22Rv1 (cell line): ENCODE measurements at regions not wholly inside any gene's neighbourhood (a gene's known extent, or its start where the extent isn't known, plus 50 kb on each side); places are given as distances from the start of the nearest gene placed in this dataset.

Experiments used
- H3K27ac ChIP-seq: fragments of 450-650 bp; 2 replicates; pipeline ENCODE4 v1.5.1; 2017
- ZFX ChIP-seq: fragments of 450-650 bp; IDR thresholded peaks from 2 replicates; pipeline ENCODE4 v1.6.1; 2017; ENCODE audit warnings: antibody characterized with exemption, borderline replicate concordance
- TF ChIP-seq, protein P1 (sequence below): fragments of 450-650 bp; IDR thresholded peaks from 2 replicates; pipeline ENCODE4 v1.5.1; 2017; ENCODE audit warnings: mild to moderate bottlenecking

DNA sequence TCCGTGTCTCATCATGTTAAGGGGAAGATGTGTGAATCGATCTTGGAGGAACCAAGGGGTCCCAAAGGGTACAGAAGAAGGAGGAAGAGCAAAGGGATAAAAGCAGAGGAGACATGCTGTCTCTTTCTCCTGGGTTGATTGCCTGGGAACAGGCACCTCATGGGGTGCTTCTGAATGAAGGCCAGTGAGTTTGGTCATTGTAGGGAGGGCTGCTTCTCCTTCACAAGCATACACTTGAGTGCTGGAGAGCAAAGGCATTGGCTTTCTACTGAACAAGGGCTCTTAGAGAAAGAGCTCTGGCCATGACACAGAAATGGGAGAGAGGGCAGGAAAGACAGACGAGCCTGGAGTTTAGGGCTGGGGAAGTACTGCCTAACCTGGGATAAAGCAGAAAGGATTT is 146.7 kb upstream of the NPY start:
- no peak overlapping the region for H3K27ac ChIP-seq
- TF ChIP-seq ZFX, result no peak
- TF ChIP-seq, protein P1, sequence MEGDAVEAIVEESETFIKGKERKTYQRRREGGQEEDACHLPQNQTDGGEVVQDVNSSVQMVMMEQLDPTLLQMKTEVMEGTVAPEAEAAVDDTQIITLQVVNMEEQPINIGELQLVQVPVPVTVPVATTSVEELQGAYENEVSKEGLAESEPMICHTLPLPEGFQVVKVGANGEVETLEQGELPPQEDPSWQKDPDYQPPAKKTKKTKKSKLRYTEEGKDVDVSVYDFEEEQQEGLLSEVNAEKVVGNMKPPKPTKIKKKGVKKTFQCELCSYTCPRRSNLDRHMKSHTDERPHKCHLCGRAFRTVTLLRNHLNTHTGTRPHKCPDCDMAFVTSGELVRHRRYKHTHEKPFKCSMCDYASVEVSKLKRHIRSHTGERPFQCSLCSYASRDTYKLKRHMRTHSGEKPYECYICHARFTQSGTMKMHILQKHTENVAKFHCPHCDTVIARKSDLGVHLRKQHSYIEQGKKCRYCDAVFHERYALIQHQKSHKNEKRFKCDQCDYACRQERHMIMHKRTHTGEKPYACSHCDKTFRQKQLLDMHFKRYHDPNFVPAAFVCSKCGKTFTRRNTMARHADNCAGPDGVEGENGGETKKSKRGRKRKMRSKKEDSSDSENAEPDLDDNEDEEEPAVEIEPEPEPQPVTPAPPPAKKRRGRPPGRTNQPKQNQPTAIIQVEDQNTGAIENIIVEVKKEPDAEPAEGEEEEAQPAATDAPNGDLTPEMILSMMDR, result no peak

DNA sequence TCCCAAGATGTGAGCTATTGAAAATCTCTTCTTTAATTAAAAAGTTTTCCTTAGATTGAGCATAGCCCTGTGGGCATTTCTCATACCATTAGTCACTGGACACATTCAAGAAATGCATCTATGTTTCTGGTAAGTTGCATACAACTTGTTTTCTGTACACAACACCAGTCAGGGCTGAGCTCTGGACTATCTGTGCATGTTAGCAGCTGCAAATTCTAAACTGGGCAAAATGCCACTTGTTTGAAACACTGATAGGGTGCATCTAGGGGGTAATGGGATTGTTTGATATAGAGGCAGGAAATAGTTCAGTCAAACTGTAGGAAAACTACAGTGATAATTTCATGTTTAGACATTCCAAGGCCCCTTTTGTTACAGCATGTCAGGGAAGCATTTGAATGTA is 145.6 kb upstream of the NPY start:
- no peak overlapping the region for H3K27ac ChIP-seq
- TF ChIP-seq, protein P1, result no peak
- no peak for TF ChIP-seq ZFX

DNA sequence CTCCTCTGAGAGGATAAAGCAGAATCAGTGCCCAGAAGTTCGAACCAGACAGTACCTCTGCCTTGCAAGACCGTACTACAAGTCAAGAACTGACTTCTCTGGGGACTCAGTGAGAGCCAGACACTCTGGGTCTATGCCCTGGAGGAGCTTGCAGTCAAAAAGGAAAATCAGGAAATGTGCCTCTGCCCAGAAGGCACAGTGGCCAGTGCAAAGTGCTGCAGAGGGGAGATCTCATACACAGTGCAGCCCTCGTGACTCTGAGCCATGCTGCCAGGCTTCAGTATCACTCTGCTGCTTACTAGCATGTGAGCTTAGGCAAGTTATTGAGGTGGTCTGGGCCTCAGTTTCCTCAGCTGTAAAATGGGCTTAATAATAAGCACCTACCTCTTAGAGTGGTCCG is 144.0 kb upstream of the NPY start:
- TF ChIP-seq, protein P1, result no peak
- TF ChIP-seq ZFX, result no peak
- no peak overlapping the region for H3K27ac ChIP-seq

DNA sequence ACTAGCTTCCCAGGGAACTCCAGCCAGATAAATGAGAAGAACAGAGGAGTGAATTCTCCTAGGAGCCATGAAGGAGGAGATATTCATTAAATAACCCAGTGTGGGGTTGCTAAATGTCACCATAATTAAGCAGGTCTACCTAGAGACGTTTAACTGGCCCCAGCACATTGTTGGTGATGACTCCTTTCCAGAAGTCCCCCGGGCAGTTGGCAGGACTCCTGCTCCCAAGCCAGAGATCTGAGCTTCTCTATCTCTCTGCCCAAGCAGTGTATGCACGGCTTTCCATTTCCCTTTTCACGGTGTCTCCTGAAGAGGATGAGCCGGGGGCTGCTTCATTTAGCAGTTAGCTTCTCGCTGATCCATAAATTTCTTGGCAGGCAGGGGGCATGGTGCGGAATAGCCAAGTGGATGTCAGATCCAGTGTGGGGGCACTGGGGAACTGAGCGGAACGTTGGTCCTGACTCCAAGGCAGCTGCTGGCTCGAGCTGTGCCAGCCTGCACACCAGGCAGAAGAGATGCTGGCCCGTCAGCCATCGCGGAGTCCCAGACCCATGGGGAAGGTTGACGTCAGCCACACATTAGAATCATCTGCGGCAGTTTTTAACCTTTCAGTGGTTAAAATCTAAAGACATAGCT is 142.0 kb upstream of the NPY start:
- TF ChIP-seq ZFX, result no peak
- TF ChIP-seq, protein P1, result peak; percentile 19; the same call in 1 of the 2 replicates
- peak overlapping the region; percentile 16; the same call in 1 of the 2 replicates for H3K27ac ChIP-seq

DNA sequence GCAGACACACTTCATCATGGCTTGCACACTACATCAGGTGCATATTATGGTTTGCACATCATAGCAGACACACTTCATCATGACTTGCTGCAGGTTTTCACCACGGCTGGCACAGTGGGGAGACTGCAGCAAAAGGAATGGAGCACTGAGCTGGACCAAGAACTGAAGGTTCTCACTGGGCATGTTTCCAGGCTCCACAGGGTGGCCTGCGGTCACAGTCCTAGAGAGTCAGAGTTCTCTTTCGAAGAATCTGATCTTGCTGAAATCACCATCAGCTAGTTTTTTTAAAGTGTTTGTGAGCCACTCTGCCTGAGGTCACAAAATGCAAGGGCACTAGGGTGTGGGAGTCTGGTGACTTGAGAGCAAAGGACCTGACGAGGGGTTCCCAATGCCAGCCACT is 140.4 kb upstream of the NPY start:
- no peak overlapping the region for H3K27ac ChIP-seq
- no peak for TF ChIP-seq ZFX
- TF ChIP-seq, protein P1, result no peak

DNA sequence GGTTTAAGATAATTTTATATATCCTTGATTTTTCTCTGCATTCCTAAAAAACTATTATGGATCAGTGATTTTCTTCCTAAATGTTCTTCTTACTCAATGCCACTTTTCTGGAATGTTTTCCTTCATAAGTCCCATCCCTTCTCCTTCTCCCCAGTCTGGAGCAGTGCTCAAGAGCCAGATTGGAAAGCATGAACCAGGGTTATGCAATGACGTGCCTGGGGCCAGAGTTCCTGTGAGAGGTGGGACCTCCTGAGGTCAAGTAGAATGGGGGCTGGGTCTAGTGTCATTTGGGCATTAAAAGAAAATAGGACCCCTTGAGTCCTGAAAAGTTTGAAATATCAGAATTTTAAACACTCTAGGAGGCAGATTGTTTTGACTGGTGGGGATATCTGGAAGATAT is 132.0 kb upstream of the NPY start:
- TF ChIP-seq, protein P1, result no peak
- TF ChIP-seq ZFX, result no peak
- H3K27ac ChIP-seq, result no peak overlapping the region

DNA sequence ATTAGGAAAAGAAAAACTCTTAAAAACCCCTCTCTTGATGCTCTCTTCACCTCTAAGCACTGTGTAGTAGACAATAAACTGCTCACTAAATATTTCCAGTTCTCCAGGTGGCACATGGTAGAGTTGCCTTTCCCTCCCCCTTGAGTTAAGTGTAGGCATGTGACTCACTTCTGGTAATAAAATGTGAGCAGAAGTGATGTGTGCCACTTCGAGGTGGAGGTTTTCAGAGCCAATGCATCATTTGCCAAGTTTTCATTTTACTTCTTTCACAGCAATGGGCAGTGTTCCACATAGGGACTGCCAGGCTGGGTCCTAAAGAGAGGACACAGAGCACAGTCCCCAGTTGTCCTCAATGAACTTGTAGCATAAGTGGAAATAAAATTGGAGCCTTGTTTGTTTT is 131.6 kb upstream of the NPY start:
- H3K27ac ChIP-seq, result no peak overlapping the region
- TF ChIP-seq, protein P1, result no peak
- TF ChIP-seq ZFX, result no peak
